Gastrocnemius medialis (tissue), 4 donors: ENCODE measurements at regions not wholly inside any gene's neighbourhood (a gene's known extent, or its start where the extent isn't known, plus 50 kb on each side); places are given as distances from the start of the nearest gene placed in this dataset.

Source experiments
- ATAC-seq, 2 donors: fragments of 150-250 bp; one replicate each; pipeline ENCODE4 v1.9.1; 2016
- DNase-seq, 2 donors: peaks; one replicate each; pipeline ENCODE4 v3.0.0-alpha.2; 2019
- H3K27ac ChIP-seq, 4 donors: fragments of 200-600 bp; sonication (generic); 1 replicate in 1 of 4; 2 replicates in 3 of 4; pipeline ENCODE4 v1.5.1; 2016 to 2018; ENCODE audit warnings: mild to moderate bottlenecking in 2 of 4, moderate library complexity in 1 of 4
- H3K27me3 ChIP-seq, 3 donors: fragments of 200-600 bp; sonication (generic) in 2 of 3; 1 replicate in 1 of 3; 2 replicates in 2 of 3; pipeline versions ENCODE4 v1.5.1 to v1.6.0; 2016 to 2019; ENCODE audit warnings: mild to moderate bottlenecking in 1 of 3, moderate library complexity in 1 of 3
- H3K36me3 ChIP-seq, 2 donors: fragments of 200-600 bp; sonication (generic) in 1 of 2; one replicate each; pipeline ENCODE4 v1.5.1; 2017 to 2018
- H3K4me1 ChIP-seq, 2 donors: fragments of 200-600 bp; sonication (generic) in 1 of 2; one replicate each; pipeline ENCODE4 v1.5.1; 2016 to 2017; ENCODE audit warnings: mild to moderate bottlenecking in 2 of 2
- H3K4me3 ChIP-seq, 4 donors: fragments of 200-600 bp; sonication (generic) in 3 of 4; 1 replicate in 1 of 4; 2 replicates in 3 of 4; pipeline ENCODE4 v1.5.1; 2016 to 2019; ENCODE audit warnings: mild to moderate bottlenecking in 2 of 4
- H3K9me3 ChIP-seq, 3 donors: fragments of 200-600 bp; sonication (generic) in 2 of 3; 1 replicate in 1 of 3; 2 replicates in 2 of 3; pipeline ENCODE4 v1.5.1; 2016 to 2019
- CTCF ChIP-seq, 5 experiments: fragments of 450-650 bp in 3 of 5; fragments of 200-600 bp in 2 of 5; sonication (generic) in 2 of 5; IDR thresholded peaks in 4 of 5; conservative IDR thresholded peaks in 1 of 5; 1 replicate in 4 of 5; 2 replicates in 1 of 5; pipeline ENCODE4 v1.5.1; 2016 to 2019; ENCODE audit warnings: antibody characterized with exemption in 5 of 5, mild to moderate bottlenecking in 3 of 5, moderate library complexity in 3 of 5
- POLR2A ChIP-seq, 2 donors: fragments of 450-650 bp; IDR thresholded peaks; one replicate each; pipeline ENCODE4 v1.6.1; 2017; ENCODE audit warnings: antibody characterized with exemption in 2 of 2, mild to moderate bottlenecking in 2 of 2, moderate library complexity in 2 of 2
- in situ Hi-C, 4 donors: fragments of 200-750 bp; cut with MboI; loops; one replicate each; pipeline versions ENCODE4 v1.15.0 to v1.8.0; 2017; ENCODE audit warnings: low sequenced_read_pairs in 4 of 4
- intact Hi-C: fragments of 100-400 bp; cut with DNase I; formaldehyde crosslinking; loops from one replicate; pipeline ENCODE4 v1.15.1; 2023; ENCODE audit warnings: low total_unique reads

DNA sequence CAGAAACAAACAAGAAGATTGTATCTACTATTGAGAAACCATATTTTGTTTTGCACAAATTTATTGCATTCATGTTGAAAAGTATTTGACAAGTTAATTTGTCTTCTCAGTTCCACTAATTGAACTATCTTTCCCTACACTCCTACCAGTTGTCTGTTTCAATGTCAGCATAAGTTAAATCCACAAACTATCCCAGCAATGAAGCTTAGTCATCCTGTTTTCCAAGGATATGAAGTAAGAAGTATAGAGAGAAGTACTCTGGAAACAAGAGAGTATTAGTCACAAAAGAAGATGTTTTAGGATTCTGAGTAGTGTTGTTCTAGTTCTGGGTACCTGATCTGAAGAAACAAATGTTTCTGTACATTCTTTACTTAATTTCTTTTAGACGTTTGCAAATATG is 261.6 kb upstream of the ZNF804A start:
- H3K4me1 ChIP-seq: no peaks in the 10 kb centered on the region
- no peaks in the 10 kb centered on the region for H3K27me3 ChIP-seq
- intact Hi-C loops (no loop called here), in situ Hi-C loops (no loop called here)
- TF ChIP-seq CTCF (IDR thresholded peaks at IDR 0.05 in 4 of 5, conservative IDR thresholded peaks at IDR 0.05 in 1 of 5) (no peak), POLR2A (IDR thresholded peaks at IDR 0.05) (no peak)
- no peak overlapping the region for H3K4me3 ChIP-seq
- no peak overlapping the region for H3K27ac ChIP-seq
- H3K9me3 ChIP-seq: no peaks in the 10 kb centered on the region
- ATAC-seq (no peak), DNase-seq (no peak)
- no peaks in the 10 kb centered on the region for H3K36me3 ChIP-seq

DNA sequence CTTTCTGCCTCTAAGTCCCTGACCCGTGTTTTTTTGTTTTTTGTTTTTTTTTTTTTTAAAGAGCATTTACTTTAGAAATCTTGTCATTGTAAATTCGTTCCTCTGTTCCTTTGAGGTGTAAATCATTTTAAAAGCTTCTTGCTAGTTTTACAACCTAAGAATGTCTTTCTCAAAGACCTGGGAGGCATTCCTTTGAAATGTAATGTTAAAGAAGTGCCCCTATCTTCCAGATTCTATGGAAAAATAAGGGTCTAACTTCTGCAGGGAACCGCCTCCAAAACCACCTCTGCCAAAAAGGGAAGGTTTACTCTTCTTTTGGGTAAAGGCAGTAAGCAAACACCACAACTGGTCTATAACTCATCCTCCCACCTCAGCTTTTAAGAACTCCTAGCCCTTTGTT is 259.6 kb upstream of the ZNF804A start:
- no peaks in the 10 kb centered on the region for H3K36me3 ChIP-seq
- H3K27me3 ChIP-seq: no peaks in the 10 kb centered on the region
- no peak for DNase-seq
- ATAC-seq: no peak
- no peak overlapping the region for H3K27ac ChIP-seq
- no peaks in the 10 kb centered on the region for H3K9me3 ChIP-seq
- in situ Hi-C loops: no loop called here
- no peak for TF ChIP-seq POLR2A (IDR thresholded peaks at IDR 0.05)
- no peak for TF ChIP-seq CTCF (IDR thresholded peaks at IDR 0.05 in 4 of 5, conservative IDR thresholded peaks at IDR 0.05 in 1 of 5)
- no peaks in the 10 kb centered on the region for H3K4me1 ChIP-seq
- intact Hi-C loops: no loop called here
- H3K4me3 ChIP-seq: no peak overlapping the region

GRCh38 chr2:184339966-184340365 is 258.4 kb upstream of the ZNF804A start:
- no peaks in the 10 kb centered on the region for H3K4me1 ChIP-seq
- intact Hi-C loops: no loop called here
- TF ChIP-seq POLR2A (IDR thresholded peaks at IDR 0.05) (no peak), CTCF (IDR thresholded peaks at IDR 0.05 in 4 of 5, conservative IDR thresholded peaks at IDR 0.05 in 1 of 5) (no peak)
- ATAC-seq (no peak), DNase-seq (no peak)
- no peak overlapping the region for H3K27ac ChIP-seq
- H3K4me3 ChIP-seq: no peak overlapping the region
- no peaks in the 10 kb centered on the region for H3K27me3 ChIP-seq
- no peaks in the 10 kb centered on the region for H3K9me3 ChIP-seq
- in situ Hi-C loops: no loop called here
- H3K36me3 ChIP-seq: no peaks in the 10 kb centered on the region

GRCh38 chr2:184346338-184346862 is 251.9 kb upstream of the ZNF804A start:
- Histone ChIP-seq H3K27me3 (no peaks in the 10 kb centered on the region), H3K36me3 (no peaks in the 10 kb centered on the region), H3K4me1 (no peaks in the 10 kb centered on the region), H3K4me3 (no peak overlapping the region), H3K9me3 (no peaks in the 10 kb centered on the region), H3K27ac (no peak overlapping the region)
- intact Hi-C loops (no loop called here), in situ Hi-C loops (no loop called here)
- TF ChIP-seq CTCF (IDR thresholded peaks at IDR 0.05 in 4 of 5, conservative IDR thresholded peaks at IDR 0.05 in 1 of 5): no peak
- TF ChIP-seq POLR2A (IDR thresholded peaks at IDR 0.05): no peak
- no peak for DNase-seq
- no peak for ATAC-seq

DNA sequence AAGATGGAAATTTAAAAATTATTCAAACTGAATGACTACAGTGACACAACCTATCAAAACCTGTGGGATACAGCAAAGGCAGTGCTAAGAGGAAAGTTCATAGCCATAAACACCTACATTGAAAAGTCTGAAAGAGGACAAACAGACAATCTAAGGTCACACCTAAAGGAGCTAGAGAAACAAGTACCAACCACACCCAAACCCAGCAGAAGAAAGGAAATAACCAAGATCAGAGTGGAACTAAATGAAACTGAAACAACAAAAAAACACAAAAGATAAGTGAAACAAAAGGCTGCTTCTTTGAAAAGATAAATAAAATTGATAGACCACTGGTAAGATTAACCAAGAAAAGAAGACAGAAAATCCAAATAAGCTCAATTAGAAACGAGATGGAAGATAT is 247.2 kb upstream of the ZNF804A start:
- intact Hi-C loops: no loop called here
- TF ChIP-seq CTCF (IDR thresholded peaks at IDR 0.05 in 4 of 5, conservative IDR thresholded peaks at IDR 0.05 in 1 of 5): no peak
- TF ChIP-seq POLR2A (IDR thresholded peaks at IDR 0.05): no peak

More for the DNA sequence above, 247.2 kb upstream of the ZNF804A start:
- Histone ChIP-seq H3K27me3 (no peaks in the 10 kb centered on the region), H3K9me3 (no peaks in the 10 kb centered on the region), H3K4me3 (no peak overlapping the region), H3K27ac (no peak overlapping the region), H3K4me1 (no peaks in the 10 kb centered on the region), H3K36me3 (no peaks in the 10 kb centered on the region)
- DNase-seq: no peak
- no peak for ATAC-seq
- in situ Hi-C loops: no loop called here
